ENCODE measurements at regions not wholly inside any gene's neighbourhood (a gene's known extent, or its start where the extent isn't known, plus 50 kb on each side); places are given as distances from the start of the nearest gene placed in this dataset.

DNA sequence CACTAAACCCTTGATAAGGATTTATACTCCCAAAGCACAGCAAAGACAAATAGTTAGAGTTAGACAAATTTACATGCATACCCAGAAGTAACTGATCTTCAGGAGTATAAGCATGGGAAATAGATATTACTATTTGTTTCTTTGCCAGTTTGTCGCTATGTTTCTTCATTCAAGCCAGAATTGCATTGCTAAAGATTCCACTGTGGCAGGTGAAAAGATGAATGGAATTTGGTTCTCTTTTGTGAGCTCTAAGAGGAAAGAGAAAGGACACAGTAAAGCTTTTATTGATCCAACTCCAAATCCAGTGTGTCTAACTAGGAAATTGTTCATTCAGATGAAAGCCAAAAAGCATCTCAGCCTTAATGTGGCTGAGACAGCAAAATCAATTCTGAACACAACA is 292.3 kb upstream of the SPRY2 start:
- Histone ChIP-seq H3K27me3 (no peaks in the 10 kb centered on the region), H3K9me3 (no peaks in the 10 kb centered on the region), H3K4me1 (no peaks in the 10 kb centered on the region), H3K36me3 (no peaks in the 10 kb centered on the region), H3K4me3 (no peak overlapping the region), H3K27ac (no peak overlapping the region)
- intact Hi-C loops (cut with DNase I; ENCODE audit: low total_unique reads) = no loop called here
- no peak for DNase-seq
- TF ChIP-seq, protein P1, sequence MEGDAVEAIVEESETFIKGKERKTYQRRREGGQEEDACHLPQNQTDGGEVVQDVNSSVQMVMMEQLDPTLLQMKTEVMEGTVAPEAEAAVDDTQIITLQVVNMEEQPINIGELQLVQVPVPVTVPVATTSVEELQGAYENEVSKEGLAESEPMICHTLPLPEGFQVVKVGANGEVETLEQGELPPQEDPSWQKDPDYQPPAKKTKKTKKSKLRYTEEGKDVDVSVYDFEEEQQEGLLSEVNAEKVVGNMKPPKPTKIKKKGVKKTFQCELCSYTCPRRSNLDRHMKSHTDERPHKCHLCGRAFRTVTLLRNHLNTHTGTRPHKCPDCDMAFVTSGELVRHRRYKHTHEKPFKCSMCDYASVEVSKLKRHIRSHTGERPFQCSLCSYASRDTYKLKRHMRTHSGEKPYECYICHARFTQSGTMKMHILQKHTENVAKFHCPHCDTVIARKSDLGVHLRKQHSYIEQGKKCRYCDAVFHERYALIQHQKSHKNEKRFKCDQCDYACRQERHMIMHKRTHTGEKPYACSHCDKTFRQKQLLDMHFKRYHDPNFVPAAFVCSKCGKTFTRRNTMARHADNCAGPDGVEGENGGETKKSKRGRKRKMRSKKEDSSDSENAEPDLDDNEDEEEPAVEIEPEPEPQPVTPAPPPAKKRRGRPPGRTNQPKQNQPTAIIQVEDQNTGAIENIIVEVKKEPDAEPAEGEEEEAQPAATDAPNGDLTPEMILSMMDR (IDR thresholded peaks at IDR 0.05) = no peak
- TF ChIP-seq POLR2A (IDR thresholded peaks at IDR 0.05) = no peak

DNA sequence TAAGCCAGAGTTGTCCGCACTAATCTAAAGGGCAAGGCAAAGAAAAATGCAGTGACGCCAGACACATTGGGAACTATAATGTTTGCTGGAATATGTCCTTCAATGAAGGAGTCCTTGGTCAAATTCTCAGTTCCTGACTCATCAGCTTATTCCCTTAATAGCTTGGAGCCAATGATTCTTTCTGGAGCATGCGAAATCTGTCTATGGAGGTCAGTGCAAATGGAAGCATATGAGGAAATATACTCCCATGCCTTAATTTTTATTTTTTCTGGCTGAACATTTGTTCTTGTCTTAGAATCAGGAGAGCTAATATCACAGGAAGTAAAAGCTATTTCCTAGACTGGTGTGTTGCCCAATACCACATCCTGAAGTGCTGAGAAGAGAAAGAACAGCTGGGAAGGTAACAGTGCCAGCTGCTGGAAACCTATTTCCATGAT is 289.8 kb upstream of the SPRY2 start:
- Histone ChIP-seq H3K4me3 (no peak overlapping the region), H3K36me3 (no peaks in the 10 kb centered on the region), H3K27ac (peak overlapping the region; percentile 36 to 52), H3K9me3 (peaks cover 0 to 2% of the 10 kb centered on the region in 2 donors), H3K4me1 (no peaks in the 10 kb centered on the region), H3K27me3 (no peaks in the 10 kb centered on the region)
- peak in 1 of 2 donors; percentile 43 for DNase-seq
- intact Hi-C loops (cut with DNase I; ENCODE audit: low total_unique reads) = no loop called here
- TF ChIP-seq POLR2A (IDR thresholded peaks at IDR 0.05) = no peak

DNA sequence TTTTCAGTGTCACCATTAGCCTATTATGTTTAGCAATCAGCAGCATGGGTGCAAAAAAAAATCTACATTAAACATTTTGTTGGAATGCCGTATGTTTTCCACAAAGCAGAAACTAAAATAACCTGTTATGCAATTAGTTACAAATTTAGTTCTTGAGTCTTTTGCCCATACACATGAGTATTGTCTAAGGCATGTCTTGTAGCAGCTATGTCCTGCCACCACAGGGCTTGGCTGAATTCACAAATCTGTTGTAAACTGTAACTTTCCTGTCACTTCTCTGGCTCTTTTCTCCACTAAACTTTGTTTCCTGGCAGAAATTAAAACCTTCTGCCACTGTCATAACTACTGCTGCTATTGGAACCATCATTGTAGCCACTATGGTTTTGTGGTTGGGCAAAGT is 277.9 kb upstream of the SPRY2 start:
- TF ChIP-seq POLR2A (IDR thresholded peaks at IDR 0.05) = no peak
- TF ChIP-seq, protein P1 (IDR thresholded peaks at IDR 0.05) = no peak
- no peak overlapping the region for H3K27ac ChIP-seq
- H3K4me3 ChIP-seq = no peak overlapping the region
- intact Hi-C loops (cut with DNase I; ENCODE audit: low total_unique reads) = no loop called here
- no peaks in the 10 kb centered on the region for H3K27me3 ChIP-seq
- H3K4me1 ChIP-seq = no peaks in the 10 kb centered on the region
- DNase-seq = no peak
- no peaks in the 10 kb centered on the region for H3K9me3 ChIP-seq
- H3K36me3 ChIP-seq = no peaks in the 10 kb centered on the region

DNA sequence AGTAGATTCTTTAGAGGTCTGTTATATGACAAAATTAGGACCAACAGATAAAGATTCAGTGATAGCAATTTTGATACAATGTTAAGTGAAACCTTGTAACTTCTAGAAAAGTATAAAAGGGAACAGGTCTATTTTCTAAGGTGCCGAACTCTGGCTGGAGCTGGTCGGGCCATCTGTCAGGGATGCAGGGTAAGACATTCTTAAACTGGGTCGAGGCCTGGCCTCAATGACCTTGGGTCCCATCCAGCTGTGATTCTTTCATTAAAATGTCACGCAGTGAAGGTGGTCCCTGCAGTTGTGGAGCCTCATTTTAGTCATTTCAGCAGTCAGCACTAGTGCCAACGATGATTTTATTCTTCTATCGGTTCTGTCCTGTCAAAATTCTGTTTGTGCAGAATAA is 271.9 kb upstream of the SPRY2 start:
- H3K4me1 ChIP-seq = no peaks in the 10 kb centered on the region
- H3K4me3 ChIP-seq = no peak overlapping the region
- H3K27ac ChIP-seq = no peak overlapping the region
- no peaks in the 10 kb centered on the region for H3K36me3 ChIP-seq
- no peak for DNase-seq
- intact Hi-C loops (cut with DNase I; ENCODE audit: low total_unique reads) = no loop called here
- TF ChIP-seq, protein P1 (IDR thresholded peaks at IDR 0.05) = no peak
- no peak for TF ChIP-seq POLR2A (IDR thresholded peaks at IDR 0.05)
- no peaks in the 10 kb centered on the region for H3K27me3 ChIP-seq
- H3K9me3 ChIP-seq = no peaks in the 10 kb centered on the region

DNA sequence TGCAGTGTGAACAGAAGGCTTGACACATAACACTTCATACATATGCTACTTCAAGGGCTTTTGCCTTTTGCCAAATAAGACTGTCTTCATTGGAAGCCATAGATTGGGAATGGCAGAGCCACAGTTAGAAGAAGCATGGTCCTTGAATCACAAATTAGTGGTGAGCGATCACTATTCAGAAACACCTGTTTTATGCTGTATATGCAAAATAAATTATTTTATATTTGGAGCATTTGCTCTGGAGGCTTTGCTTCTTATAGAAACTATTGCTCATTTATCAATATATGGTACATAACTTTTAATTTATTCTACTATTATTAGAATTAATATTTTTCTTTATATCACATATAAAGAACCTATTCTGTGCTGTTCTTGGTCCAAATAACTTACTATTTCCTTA is 270.4 kb upstream of the SPRY2 start:
- Histone ChIP-seq H3K27me3 (no peaks in the 10 kb centered on the region), H3K9me3 (no peaks in the 10 kb centered on the region), H3K4me3 (no peak overlapping the region), H3K27ac (no peak overlapping the region), H3K4me1 (no peaks in the 10 kb centered on the region), H3K36me3 (no peaks in the 10 kb centered on the region)
- TF ChIP-seq, protein P1 (IDR thresholded peaks at IDR 0.05) = no peak
- no peak for TF ChIP-seq POLR2A (IDR thresholded peaks at IDR 0.05)
- no peak for DNase-seq
- intact Hi-C loops (cut with DNase I; ENCODE audit: low total_unique reads) = no loop called here

DNA sequence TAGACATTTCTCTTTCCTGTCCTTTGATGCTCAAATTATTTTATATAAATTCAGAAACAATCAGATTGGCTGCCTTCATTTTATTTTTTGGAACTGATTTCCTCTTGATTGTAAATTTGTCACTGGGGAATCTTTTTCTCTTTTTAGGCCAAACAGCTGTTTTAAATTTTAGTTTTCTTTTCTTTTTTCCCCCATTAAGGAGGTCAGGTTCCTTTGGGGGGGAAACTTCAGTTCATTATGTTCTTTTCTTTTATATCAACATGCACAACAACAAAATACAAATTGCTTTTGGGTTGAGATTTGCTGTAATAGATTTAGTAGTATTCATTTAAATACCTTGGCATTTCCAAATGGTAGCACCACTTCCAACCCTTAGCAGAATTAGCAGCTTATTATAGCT is 264.8 kb upstream of the SPRY2 start:
- no peak for TF ChIP-seq POLR2A (IDR thresholded peaks at IDR 0.05)
- TF ChIP-seq, protein P1 (IDR thresholded peaks at IDR 0.05) = no peak
- intact Hi-C loops (cut with DNase I; ENCODE audit: low total_unique reads) = no loop called here
- no peaks in the 10 kb centered on the region for H3K4me1 ChIP-seq
- no peak overlapping the region for H3K4me3 ChIP-seq
- no peak for DNase-seq
- peak overlapping the region; percentile 11 to 49 for H3K27ac ChIP-seq
- no peaks in the 10 kb centered on the region for H3K27me3 ChIP-seq
- H3K36me3 ChIP-seq = no peaks in the 10 kb centered on the region
- no peaks in the 10 kb centered on the region for H3K9me3 ChIP-seq
